Stimulated activated effector memory CD8-positive, alpha-beta T cell treated with anti-CD3 and anti-CD28 coated beads, Interleukin-12 subunit alpha, Interleukin-12 subunit beta, amount 100 ng/mL, for 72 hours (primary cell): ENCODE measurements at regions not wholly inside any gene's neighbourhood (a gene's known extent, or its start where the extent isn't known, plus 50 kb on each side); places are given as distances from the start of the nearest gene placed in this dataset.
A peak's percentile ranks its signal among the peaks of the same experiment; 100 is the strongest.

Source experiments
- ATAC-seq: fragments of 150-1000 bp; cut with Tn5 transposase; 2 replicates; pipeline ENCODE4 v1.10.0; 2021
- DNase-seq, 2 donors: peaks; one replicate each; pipeline ENCODE4 v3.0.0; 2021 to 2022; ENCODE audit warnings: low spot score in 2 of 2
- H3K27ac Mint-ChIP-seq: one replicate; pipeline ENCODE4 v1.8.0; 2022; ENCODE audit warnings: mild to moderate bottlenecking, mixed read lengths
- H3K36me3 Mint-ChIP-seq: one replicate; pipeline ENCODE4 v1.8.0; 2022; ENCODE audit warnings: mild to moderate bottlenecking, mixed read lengths
- H3K4me1 Mint-ChIP-seq: one replicate; pipeline ENCODE4 v1.8.0; 2022; ENCODE audit warnings: mixed read lengths
- H3K4me3 Mint-ChIP-seq: one replicate; pipeline ENCODE4 v1.8.0; 2022; ENCODE audit warnings: mild to moderate bottlenecking, mixed read lengths
- H3K9me3 Mint-ChIP-seq: one replicate; pipeline ENCODE4 v1.8.0; 2022; ENCODE audit warnings: mixed read lengths

DNA sequence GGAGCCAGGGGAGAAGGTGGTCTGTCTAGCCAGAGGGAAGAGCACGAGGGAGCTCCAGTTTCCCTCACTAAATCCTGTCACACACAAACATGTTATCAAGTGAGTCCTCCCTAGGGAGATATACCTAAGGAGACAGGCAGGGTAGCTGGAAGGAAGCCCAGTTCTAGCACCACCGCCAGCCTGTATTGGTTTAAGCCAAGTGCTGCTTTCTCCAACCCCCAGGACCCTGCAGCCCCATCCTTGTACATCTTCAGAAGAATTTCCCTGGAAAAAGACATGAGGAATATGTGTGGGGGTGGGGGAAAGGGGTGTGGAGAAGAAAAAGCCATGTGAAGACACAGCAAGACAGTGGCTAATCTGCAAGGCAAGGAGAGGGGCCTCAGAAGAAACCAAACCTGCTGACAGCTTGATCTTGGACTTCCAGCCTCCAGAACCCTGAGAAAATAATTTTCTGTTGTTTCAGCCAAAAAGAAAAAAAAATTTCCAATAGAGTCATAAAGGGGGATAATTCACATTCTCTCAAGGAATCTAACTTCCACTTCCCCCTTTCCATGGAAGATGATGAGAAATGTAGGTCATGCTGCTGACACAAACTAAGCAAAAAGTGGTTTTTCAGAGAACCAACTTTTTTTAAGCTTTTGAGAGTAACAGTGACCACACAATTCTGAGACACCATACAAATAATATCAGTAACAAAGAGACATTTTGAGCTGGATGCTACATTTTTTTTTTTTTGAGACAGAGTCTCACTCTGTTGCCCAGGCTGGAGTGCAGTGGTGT is 103.2 kb upstream of the PRDM1 start:
- Mint-ChIP-seq H3K9me3 (no peaks in the 10 kb centered on the region), H3K4me1 (peaks cover 49% of the 10 kb centered on the region), H3K36me3 (peaks cover 14% of the 10 kb centered on the region), H3K4me3 (peak overlapping the region; percentile 83), H3K27ac (peak overlapping the region; percentile 96)
- DNase-seq: peak in 1 of 2 donors; percentile 70
- peak; percentile 70 for ATAC-seq

- H3K4me3 Mint-ChIP-seq: peak overlapping the region; percentile 83
- H3K4me1 Mint-ChIP-seq: peaks cover 49% of the 10 kb centered on the region
- H3K36me3 Mint-ChIP-seq: peaks cover 14% of the 10 kb centered on the region
- no peaks in the 10 kb centered on the region for H3K9me3 Mint-ChIP-seq
- peak overlapping the region; percentile 96 for H3K27ac Mint-ChIP-seq
- peak in 1 of 2 donors; percentile 55 for DNase-seq
- no peak for ATAC-seq
Measured at GRCh38 chr6:105981888-105982358, 104.2 kb upstream of the PRDM1 start.

DNA sequence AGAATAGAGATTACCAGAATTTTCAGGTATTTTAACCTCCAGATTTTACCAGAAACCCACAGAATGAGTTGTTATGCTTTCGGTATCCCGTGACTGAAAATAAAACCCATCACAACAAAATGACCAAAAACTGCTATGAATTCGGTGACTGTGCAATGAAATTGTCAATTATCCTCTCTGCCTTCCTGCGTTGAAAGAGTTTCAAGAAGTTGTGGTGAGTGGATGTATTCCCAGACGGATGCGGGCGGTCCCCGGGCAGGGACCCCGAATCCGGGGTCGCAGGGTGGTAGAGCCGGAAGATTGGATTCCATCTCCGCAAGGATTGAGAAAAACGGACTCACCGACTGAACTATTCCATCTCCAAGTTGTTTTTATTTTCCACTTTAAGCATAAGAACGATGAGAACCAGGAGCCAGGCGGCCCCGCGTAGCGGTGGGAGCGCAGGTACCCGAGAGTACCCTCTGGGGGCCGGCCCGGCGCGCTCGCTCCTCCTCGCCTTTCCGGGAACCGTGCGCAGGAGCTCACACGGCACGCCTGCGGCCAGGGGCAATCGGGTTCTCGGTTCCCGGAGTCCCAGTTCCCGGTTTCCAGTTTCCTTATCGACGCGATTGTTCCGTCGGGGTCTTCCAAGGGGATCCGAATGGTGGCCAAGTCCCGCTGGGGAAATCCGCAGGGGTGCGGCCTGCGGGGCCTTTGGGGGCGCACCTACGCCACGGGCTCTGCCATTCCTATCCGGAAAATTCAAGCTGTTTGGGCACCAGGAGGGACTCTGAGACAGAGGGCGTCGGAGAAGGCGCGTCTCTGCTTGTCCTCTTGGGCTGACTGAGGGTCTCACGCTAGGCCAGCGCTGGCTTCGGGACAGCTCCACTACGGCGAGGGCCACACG is 104.9 kb upstream of the PRDM1 start:
- Mint-ChIP-seq H3K4me1 (peaks cover 49% of the 10 kb centered on the region), H3K9me3 (no peaks in the 10 kb centered on the region), H3K36me3 (peaks cover 14% of the 10 kb centered on the region), H3K27ac (peak overlapping the region; percentile 96), H3K4me3 (peak overlapping the region; percentile 83)
- DNase-seq: peak; percentile 16 to 77
- peak; percentile 68 for ATAC-seq

- H3K9me3 Mint-ChIP-seq: no peaks in the 10 kb centered on the region
- ATAC-seq (no peak), DNase-seq (no peak)
- peaks cover 41% of the 10 kb centered on the region for H3K4me1 Mint-ChIP-seq
- no peak overlapping the region for H3K27ac Mint-ChIP-seq
- no peak overlapping the region for H3K4me3 Mint-ChIP-seq
- peaks cover 14% of the 10 kb centered on the region for H3K36me3 Mint-ChIP-seq
Measured at GRCh38 chr6:105978974-105979373, 107.2 kb upstream of the PRDM1 start.

GRCh38 chr6:105977934-105978504 is 108.1 kb upstream of the PRDM1 start:
- Mint-ChIP-seq H3K4me1 (peaks cover 31% of the 10 kb centered on the region), H3K27ac (no peak overlapping the region), H3K9me3 (peaks cover 8% of the 10 kb centered on the region), H3K36me3 (peaks cover 10% of the 10 kb centered on the region), H3K4me3 (no peak overlapping the region)
- ATAC-seq: no peak
- no peak for DNase-seq

DNA sequence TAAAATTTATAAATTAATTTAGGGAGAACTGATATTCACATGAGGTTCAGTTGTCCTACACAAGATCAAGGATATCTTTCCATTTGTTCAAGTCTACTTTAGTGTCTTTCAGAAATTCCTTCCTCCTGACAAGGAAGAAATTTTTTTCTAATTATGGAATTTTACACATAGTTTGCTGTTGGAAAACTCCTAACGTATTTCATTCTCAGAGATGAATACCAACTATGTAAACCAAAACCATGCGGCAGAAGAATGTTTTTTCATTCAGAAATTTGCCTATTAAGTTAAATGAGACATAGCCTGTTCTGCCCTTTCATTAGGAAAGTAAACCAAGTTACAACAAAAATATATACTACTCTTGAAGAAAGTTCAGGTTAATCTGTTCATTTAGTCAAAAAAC is 111.2 kb upstream of the PRDM1 start:
- no peak overlapping the region for H3K27ac Mint-ChIP-seq
- peaks cover 5% of the 10 kb centered on the region for H3K4me1 Mint-ChIP-seq
- peaks cover 17% of the 10 kb centered on the region for H3K9me3 Mint-ChIP-seq
- no peak overlapping the region for H3K4me3 Mint-ChIP-seq
- DNase-seq: no peak
- ATAC-seq: no peak
- H3K36me3 Mint-ChIP-seq: no peaks in the 10 kb centered on the region

- DNase-seq: no peak
- Mint-ChIP-seq H3K4me1 (no peaks in the 10 kb centered on the region), H3K27ac (no peak overlapping the region), H3K36me3 (no peaks in the 10 kb centered on the region), H3K9me3 (peaks cover 29% of the 10 kb centered on the region), H3K4me3 (no peak overlapping the region)
- no peak for ATAC-seq
Measured at GRCh38 chr6:105972440-105972839, 113.7 kb upstream of the PRDM1 start.

DNA sequence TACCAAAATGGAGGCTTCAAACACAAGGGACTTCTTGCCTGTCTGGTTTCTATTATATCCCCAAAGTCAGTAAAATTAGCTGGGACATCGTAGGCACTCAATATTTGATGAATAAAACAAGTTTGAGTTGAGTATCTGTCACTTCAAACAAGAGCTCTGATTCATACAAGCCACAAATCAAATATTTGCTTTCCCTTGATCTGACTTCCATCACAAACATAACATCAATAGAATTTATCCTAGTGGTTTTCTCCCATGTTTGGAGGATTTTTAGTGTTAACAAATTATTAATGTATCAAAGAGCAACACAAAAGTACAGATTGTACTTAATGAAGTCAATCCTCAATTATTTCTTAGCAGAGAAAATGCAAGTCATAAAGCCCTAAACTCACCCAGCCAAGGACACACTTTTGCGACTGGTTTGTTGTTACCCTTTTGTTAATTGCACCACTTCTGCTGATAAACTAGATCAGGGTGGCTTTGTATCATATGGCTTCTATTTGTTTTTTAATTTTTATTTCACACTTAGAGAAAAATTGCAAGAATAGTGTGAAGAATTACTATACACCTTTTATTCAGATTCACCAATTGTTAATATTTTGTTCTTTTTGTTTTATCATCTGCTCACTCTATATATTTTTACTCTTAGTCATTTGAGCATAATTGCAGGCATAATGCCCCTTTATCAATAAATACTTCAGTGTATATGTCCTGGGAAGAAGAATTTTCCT is 117.4 kb upstream of the PRDM1 start:
- peaks cover 28% of the 10 kb centered on the region for H3K9me3 Mint-ChIP-seq
- H3K36me3 Mint-ChIP-seq: no peaks in the 10 kb centered on the region
- H3K4me1 Mint-ChIP-seq: peaks cover 7% of the 10 kb centered on the region
- ATAC-seq (no peak), DNase-seq (no peak)
- no peak overlapping the region for H3K27ac Mint-ChIP-seq
- H3K4me3 Mint-ChIP-seq: no peak overlapping the region

DNA sequence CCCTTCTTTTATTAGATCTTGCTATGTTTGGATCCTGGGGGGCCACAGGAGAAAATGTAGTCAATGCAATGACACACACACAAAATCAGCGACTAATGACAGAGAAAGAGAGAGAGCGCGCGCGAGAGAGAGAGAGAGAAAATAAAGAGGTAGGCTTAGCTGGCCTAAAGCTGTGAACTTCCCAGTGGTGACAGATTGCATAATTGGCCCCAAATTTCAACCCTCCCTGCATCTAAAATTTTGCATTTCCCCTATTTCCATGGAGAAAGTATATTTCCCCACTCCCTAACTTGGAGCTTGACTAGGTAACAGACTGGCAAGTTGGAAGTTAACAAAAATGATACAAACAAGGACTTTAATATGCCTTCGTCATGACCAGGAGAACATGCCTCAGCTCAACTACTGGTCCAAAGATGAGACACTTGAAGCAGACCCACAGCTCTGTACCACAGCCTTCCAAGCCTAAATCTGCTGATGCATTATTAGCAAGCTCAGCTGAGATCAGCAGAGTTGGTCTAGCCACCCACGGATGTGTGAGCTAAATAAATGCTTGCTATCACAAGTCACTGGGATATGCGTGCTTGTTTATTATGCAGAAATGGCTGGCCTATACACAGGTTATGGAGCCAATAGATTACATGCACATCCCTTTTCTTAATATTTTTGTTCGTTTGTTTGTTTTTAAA is 118.1 kb upstream of the PRDM1 start:
- ATAC-seq (no peak), DNase-seq (no peak)
- Mint-ChIP-seq H3K4me1 (peaks cover 7% of the 10 kb centered on the region), H3K9me3 (peaks cover 21% of the 10 kb centered on the region), H3K36me3 (no peaks in the 10 kb centered on the region), H3K27ac (no peak overlapping the region), H3K4me3 (no peak overlapping the region)

- Mint-ChIP-seq H3K27ac (no peak overlapping the region), H3K36me3 (no peaks in the 10 kb centered on the region), H3K4me3 (no peak overlapping the region), H3K9me3 (peaks cover 11% of the 10 kb centered on the region), H3K4me1 (peaks cover 7% of the 10 kb centered on the region)
- no peak for ATAC-seq
- no peak for DNase-seq
Measured at GRCh38 chr6:105966481-105966880, 119.7 kb upstream of the PRDM1 start.

- no peak overlapping the region for H3K4me3 Mint-ChIP-seq
- H3K36me3 Mint-ChIP-seq: no peaks in the 10 kb centered on the region
- H3K9me3 Mint-ChIP-seq: peaks cover 11% of the 10 kb centered on the region
- ATAC-seq (no peak), DNase-seq (no peak)
- no peak overlapping the region for H3K27ac Mint-ChIP-seq
- peaks cover 7% of the 10 kb centered on the region for H3K4me1 Mint-ChIP-seq
Measured at GRCh38 chr6:105964979-105965760, 121.0 kb upstream of the PRDM1 start.

- Mint-ChIP-seq H3K27ac (no peak overlapping the region), H3K9me3 (no peaks in the 10 kb centered on the region), H3K4me3 (no peak overlapping the region), H3K36me3 (no peaks in the 10 kb centered on the region), H3K4me1 (no peaks in the 10 kb centered on the region)
- no peak for ATAC-seq
- no peak for DNase-seq
Measured at GRCh38 chr6:105954148-105954547, 132.0 kb upstream of the PRDM1 start.

GRCh38 chr6:105952772-105953690 is 133.1 kb upstream of the PRDM1 start:
- Mint-ChIP-seq H3K4me1 (no peaks in the 10 kb centered on the region), H3K36me3 (no peaks in the 10 kb centered on the region), H3K9me3 (no peaks in the 10 kb centered on the region), H3K4me3 (no peak overlapping the region), H3K27ac (no peak overlapping the region)
- ATAC-seq (no peak), DNase-seq (no peak)
